ENCODE measurements at regions not wholly inside any gene's neighbourhood (a gene's known extent, or its start where the extent isn't known, plus 50 kb on each side); places are given as distances from the start of the nearest gene placed in this dataset.

DNA sequence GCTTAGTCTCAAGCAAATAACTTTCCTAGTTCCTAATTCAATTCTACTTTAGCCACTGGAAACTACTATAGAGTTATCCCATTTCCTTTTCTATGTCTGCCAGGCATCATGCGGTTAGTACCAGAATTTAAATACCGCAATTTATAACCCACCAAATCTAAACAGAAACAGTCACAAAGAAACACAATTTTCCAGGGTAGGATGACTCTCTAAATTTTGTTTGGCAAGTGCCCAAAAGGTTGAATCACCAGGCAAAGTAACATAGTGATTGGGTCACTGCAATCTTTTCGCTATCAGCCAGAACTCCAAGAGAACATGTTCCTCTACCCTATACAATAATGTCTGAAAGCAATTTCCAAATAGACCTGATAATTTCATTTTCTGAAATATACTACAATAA, 240.2 kb upstream of the GRIA3 start:
- TF ChIP-seq CTCF (IDR thresholded peaks at IDR 0.05) (no peak), POLR2A (IDR thresholded peaks at IDR 0.05) (no peak), EP300 (IDR thresholded peaks at IDR 0.05) (no peak)
